ENCODE measurements at regions not wholly inside any gene's neighbourhood (a gene's known extent, or its start where the extent isn't known, plus 50 kb on each side); places are given as distances from the start of the nearest gene placed in this dataset.

- H3K36me3 ChIP-seq (ENCODE audit: control insufficient read depth, insufficient read depth, low read length), result no peaks in the 10 kb centered on the region
- no peak for DNase-seq (ENCODE audit: low read depth, low spot score)
- H3K27ac ChIP-seq (ENCODE audit: low read length), result no peak overlapping the region
- H3K4me3 ChIP-seq (ENCODE audit: low read length), result no peak overlapping the region
- H3K27me3 ChIP-seq (ENCODE audit: control insufficient read depth, insufficient read depth, low read length), result no peaks in the 10 kb centered on the region
- no peaks in the 10 kb centered on the region for H3K9me3 ChIP-seq (ENCODE audit: control insufficient read depth, insufficient read depth, low read length)
- H3K4me1 ChIP-seq (ENCODE audit: control insufficient read depth, insufficient read depth, low read length), result no peaks in the 10 kb centered on the region
- no CpG with 5 or more reads among the region's 5 CpGs for WGBS (ENCODE audit: insufficient coverage, insufficient read length)
These were observed 77.0 kb upstream of the STAC start for GRCh38 chr3:36303286-36303685.

- no peaks in the 10 kb centered on the region for H3K9me3 ChIP-seq (ENCODE audit: control insufficient read depth, insufficient read depth, low read length)
- no peaks in the 10 kb centered on the region for H3K4me1 ChIP-seq (ENCODE audit: control insufficient read depth, insufficient read depth, low read length)
- H3K27ac ChIP-seq (ENCODE audit: low read length), result no peak overlapping the region
- DNase-seq (ENCODE audit: low read depth, low spot score), result no peak
- no peaks in the 10 kb centered on the region for H3K36me3 ChIP-seq (ENCODE audit: control insufficient read depth, insufficient read depth, low read length)
- WGBS (ENCODE audit: insufficient coverage, insufficient read length), result no CpG with 5 or more reads among the region's 1 CpG
- no peak overlapping the region for H3K4me3 ChIP-seq (ENCODE audit: low read length)
- no peaks in the 10 kb centered on the region for H3K27me3 ChIP-seq (ENCODE audit: control insufficient read depth, insufficient read depth, low read length)
These were observed 74.3 kb upstream of the STAC start for GRCh38 chr3:36305929-36306520.

GRCh38 chr3:36309092-36309491 is 71.2 kb upstream of the STAC start:
- no peak overlapping the region for H3K4me3 ChIP-seq (ENCODE audit: low read length)
- no peaks in the 10 kb centered on the region for H3K27me3 ChIP-seq (ENCODE audit: control insufficient read depth, insufficient read depth, low read length)
- WGBS (ENCODE audit: insufficient coverage, insufficient read length), result no CpG with 5 or more reads among the region's 1 CpG
- no peaks in the 10 kb centered on the region for H3K36me3 ChIP-seq (ENCODE audit: control insufficient read depth, insufficient read depth, low read length)
- no peak for DNase-seq (ENCODE audit: low read depth, low spot score)
- no peaks in the 10 kb centered on the region for H3K4me1 ChIP-seq (ENCODE audit: control insufficient read depth, insufficient read depth, low read length)
- no peak overlapping the region for H3K27ac ChIP-seq (ENCODE audit: low read length)
- H3K9me3 ChIP-seq (ENCODE audit: control insufficient read depth, insufficient read depth, low read length), result no peaks in the 10 kb centered on the region

GRCh38 chr3:36312351-36312750 is 68.0 kb upstream of the STAC start:
- Histone ChIP-seq H3K27ac (ENCODE audit: low read length) (no peak overlapping the region), H3K27me3 (ENCODE audit: control insufficient read depth, insufficient read depth, low read length) (no peaks in the 10 kb centered on the region), H3K9me3 (ENCODE audit: control insufficient read depth, insufficient read depth, low read length) (no peaks in the 10 kb centered on the region), H3K4me1 (ENCODE audit: control insufficient read depth, insufficient read depth, low read length) (no peaks in the 10 kb centered on the region), H3K36me3 (ENCODE audit: control insufficient read depth, insufficient read depth, low read length) (no peaks in the 10 kb centered on the region), H3K4me3 (ENCODE audit: low read length) (no peak overlapping the region)
- no peak for DNase-seq (ENCODE audit: low read depth, low spot score)

- no peak overlapping the region for H3K27ac ChIP-seq (ENCODE audit: low read length)
- DNase-seq (ENCODE audit: low read depth, low spot score), result no peak
- peaks cover 2% of the 10 kb centered on the region; the same call in 1 of the 2 replicates for H3K4me1 ChIP-seq (ENCODE audit: control insufficient read depth, insufficient read depth, low read length)
- no peaks in the 10 kb centered on the region for H3K36me3 ChIP-seq (ENCODE audit: control insufficient read depth, insufficient read depth, low read length)
- no peaks in the 10 kb centered on the region for H3K27me3 ChIP-seq (ENCODE audit: control insufficient read depth, insufficient read depth, low read length)
- H3K4me3 ChIP-seq (ENCODE audit: low read length), result no peak overlapping the region
- H3K9me3 ChIP-seq (ENCODE audit: control insufficient read depth, insufficient read depth, low read length), result no peaks in the 10 kb centered on the region
- WGBS (ENCODE audit: insufficient coverage, insufficient read length), result no CpG with 5 or more reads among the region's 3 CpGs
These were observed 62.4 kb upstream of the STAC start for GRCh38 chr3:36317915-36318314.

GRCh38 chr3:36318621-36319200 is 61.6 kb upstream of the STAC start:
- Histone ChIP-seq H3K4me3 (ENCODE audit: low read length) (no peak overlapping the region), H3K4me1 (ENCODE audit: control insufficient read depth, insufficient read depth, low read length) (peaks cover 2% of the 10 kb centered on the region; the same call in 1 of the 2 replicates), H3K27ac (ENCODE audit: low read length) (no peak overlapping the region), H3K9me3 (ENCODE audit: control insufficient read depth, insufficient read depth, low read length) (no peaks in the 10 kb centered on the region), H3K27me3 (ENCODE audit: control insufficient read depth, insufficient read depth, low read length) (no peaks in the 10 kb centered on the region), H3K36me3 (ENCODE audit: control insufficient read depth, insufficient read depth, low read length) (no peaks in the 10 kb centered on the region)
- DNase-seq (ENCODE audit: low read depth, low spot score), result no peak
- no CpG with 5 or more reads among the region's 3 CpGs for WGBS (ENCODE audit: insufficient coverage, insufficient read length)

GRCh38 chr3:36319680-36320079 is 60.6 kb upstream of the STAC start:
- Histone ChIP-seq H3K27me3 (ENCODE audit: control insufficient read depth, insufficient read depth, low read length) (no peaks in the 10 kb centered on the region), H3K27ac (ENCODE audit: low read length) (no peak overlapping the region), H3K4me1 (ENCODE audit: control insufficient read depth, insufficient read depth, low read length) (peaks cover 2% of the 10 kb centered on the region; the same call in 1 of the 2 replicates), H3K36me3 (ENCODE audit: control insufficient read depth, insufficient read depth, low read length) (no peaks in the 10 kb centered on the region), H3K4me3 (ENCODE audit: low read length) (no peak overlapping the region), H3K9me3 (ENCODE audit: control insufficient read depth, insufficient read depth, low read length) (no peaks in the 10 kb centered on the region)
- no CpG with 5 or more reads among the region's 1 CpG for WGBS (ENCODE audit: insufficient coverage, insufficient read length)
- DNase-seq (ENCODE audit: low read depth, low spot score), result no peak

All from iPS DF 6.9 (cell line).